H1 (cell line): ENCODE measurements at regions not wholly inside any gene's neighbourhood (a gene's known extent, or its start where the extent isn't known, plus 50 kb on each side); places are given as distances from the start of the nearest gene placed in this dataset.

Source experiments
- CTBP2 ChIP-seq: IDR thresholded peaks from 2 replicates; pipeline ENCODE4 v1.7.0; 2011; ENCODE audit warnings: borderline replicate concordance, mild to moderate bottlenecking, moderate library complexity, mixed read lengths, low read length; ENCODE audit not compliant: insufficient read depth, insufficient read length
- POLR2AphosphoS5 ChIP-seq: IDR thresholded peaks from 2 replicates; pipeline ENCODE4 v1.6.1; 2011; ENCODE audit warnings: low read depth, low read length
- POU5F1 ChIP-seq: IDR thresholded peaks from 2 replicates; pipeline ENCODE4 v1.6.1; 2011; ENCODE audit warnings: low read depth, mild to moderate bottlenecking, low read length, moderate library complexity
- RXRA ChIP-seq: IDR thresholded peaks from 2 replicates; pipeline ENCODE4 v1.6.1; 2011; ENCODE audit warnings: low read depth, mild to moderate bottlenecking, low read length, moderate library complexity; ENCODE audit not compliant: insufficient read depth

GRCh38 chr12:5273709-5274108 is 158.2 kb upstream of the NTF3 start (continued):
- no peak for TF ChIP-seq POU5F1
- no peak for TF ChIP-seq RXRA
- TF ChIP-seq CTBP2 = no peak
- TF ChIP-seq POLR2AphosphoS5 = no peak
